HEK293 (cell line): ENCODE measurements at regions not wholly inside any gene's neighbourhood (a gene's known extent, or its start where the extent isn't known, plus 50 kb on each side); places are given as distances from the start of the nearest gene placed in this dataset.

Source experiments
- CTCF ChIA-PET: fragments of 350-600 bp; formaldehyde crosslinking; extraction: SDS; loops from one replicate; lab custom pipeline; 2021; ENCODE audit warnings: antibody characterized with exemption; lab: Yijun Ruan, JAX
- POLR2A ChIA-PET: fragments of 300-600 bp; formaldehyde crosslinking; extraction: SDS; loops from one replicate; lab custom pipeline; 2020; ENCODE audit warnings: antibody characterized with exemption, inconsistent platforms; lab: Yijun Ruan, JAX
- H3K27ac ChIP-seq: fragments of 200-500 bp; sonication (Bioruptor generic); 2 replicates; pipeline ENCODE4 v1.5.1; 2014; ENCODE audit warnings: low read depth, low read length, control low read depth, inconsistent platforms; ENCODE audit errors: extremely low read depth
- H3K36me3 ChIP-seq, 2 experiments: fragments of 200-500 bp in 1 of 2; sonication (Bioruptor generic) in 1 of 2; 1 replicate in 1 of 2; 2 replicates in 1 of 2; pipeline ENCODE4 v1.5.1; 2014 to 2017; ENCODE audit warnings: inconsistent platforms in 2 of 2, low read length in 2 of 2; ENCODE audit not compliant: control insufficient read depth in 2 of 2, insufficient read depth in 1 of 2
- H3K4me1 ChIP-seq: fragments of 200-500 bp; sonication (Bioruptor generic); 2 replicates; pipeline ENCODE4 v1.5.1; 2014; ENCODE audit warnings: mild to moderate bottlenecking, low read length, inconsistent platforms; ENCODE audit not compliant: control insufficient read depth, insufficient read depth
- H3K4me3 ChIP-seq: 2 replicates; pipeline ENCODE4 v1.5.1; 2011; ENCODE audit warnings: low read depth, mild to moderate bottlenecking, control low read depth, low read length, moderate library complexity
- H3K9me3 ChIP-seq: fragments of 200-500 bp; sonication (Bioruptor generic); 2 replicates; pipeline ENCODE4 v1.5.1; 2014; ENCODE audit warnings: low read depth, low read length, inconsistent platforms; ENCODE audit not compliant: control insufficient read depth, insufficient read depth
- BCL11B ChIP-seq: fragments of 450-650 bp; formaldehyde crosslinking; IDR thresholded peaks from 2 replicates; pipeline ENCODE4 v1.5.1; 2016; ENCODE audit warnings: low read depth, missing biosample characterization, missing genetic modification characterization
- FEZF1 ChIP-seq: fragments of 450-650 bp; formaldehyde crosslinking; IDR thresholded peaks from 2 replicates; pipeline ENCODE4 v1.5.1; 2016; ENCODE audit warnings: missing biosample characterization, missing genetic modification characterization
- GLIS1 ChIP-seq: fragments of 450-650 bp; formaldehyde crosslinking; IDR thresholded peaks from 2 replicates; pipeline ENCODE4 v1.5.1; 2016; ENCODE audit warnings: missing biosample characterization, missing genetic modification characterization
- KLF1 ChIP-seq: fragments of 450-650 bp; formaldehyde crosslinking; IDR thresholded peaks from 2 replicates; pipeline ENCODE4 v1.5.1; 2016; ENCODE audit warnings: missing biosample characterization, missing genetic modification characterization
- KLF16 ChIP-seq: fragments of 450-650 bp; formaldehyde crosslinking; IDR thresholded peaks from 2 replicates; pipeline ENCODE4 v1.5.1; 2017; ENCODE audit warnings: missing biosample characterization, missing genetic modification characterization
- MZF1 ChIP-seq: fragments of 450-650 bp; formaldehyde crosslinking; IDR thresholded peaks from 2 replicates; pipeline ENCODE4 v1.5.1; 2017; ENCODE audit warnings: missing biosample characterization, missing genetic modification characterization, borderline replicate concordance
- OSR2 ChIP-seq: fragments of 450-650 bp; formaldehyde crosslinking; IDR thresholded peaks from 2 replicates; pipeline ENCODE4 v1.5.1; 2016; ENCODE audit warnings: missing biosample characterization, missing genetic modification characterization
- PBX3 ChIP-seq: sonication (generic); formaldehyde crosslinking; IDR thresholded peaks from 2 replicates; pipeline ENCODE4 v1.8.1; 2022; ENCODE audit warnings: mild to moderate bottlenecking, moderate library complexity, missing genetic modification reagents
- PRDM2 ChIP-seq: fragments of 450-650 bp; formaldehyde crosslinking; IDR thresholded peaks from 2 replicates; pipeline ENCODE4 v1.5.1; 2016; ENCODE audit warnings: missing biosample characterization, missing genetic modification characterization, borderline replicate concordance
- REPIN1 ChIP-seq: fragments of 450-650 bp; formaldehyde crosslinking; IDR thresholded peaks from 2 replicates; pipeline ENCODE4 v1.5.1; 2017; ENCODE audit warnings: missing biosample characterization, missing genetic modification characterization, low read depth
- REST ChIP-seq: fragments of 450-650 bp; formaldehyde crosslinking; IDR thresholded peaks from 2 replicates; pipeline ENCODE4 v1.5.1; 2016; ENCODE audit warnings: missing biosample characterization, missing genetic modification characterization
- SCRT1 ChIP-seq: fragments of 450-650 bp; formaldehyde crosslinking; IDR thresholded peaks from 2 replicates; pipeline ENCODE4 v1.5.1; 2016; ENCODE audit warnings: missing biosample characterization, missing genetic modification characterization, borderline replicate concordance
- ZNF121 ChIP-seq: fragments of 450-650 bp; formaldehyde crosslinking; IDR thresholded peaks from 2 replicates; pipeline ENCODE4 v1.5.1; 2016; ENCODE audit warnings: missing biosample characterization, missing genetic modification characterization
- ZNF155 ChIP-seq: fragments of 450-650 bp; formaldehyde crosslinking; IDR thresholded peaks from 2 replicates; pipeline ENCODE4 v1.5.1; 2016; ENCODE audit warnings: missing biosample characterization, missing genetic modification characterization
- ZNF266 ChIP-seq: fragments of 450-650 bp; formaldehyde crosslinking; IDR thresholded peaks from 2 replicates; pipeline ENCODE4 v1.5.1; 2016; ENCODE audit warnings: missing biosample characterization, missing genetic modification characterization, low read depth
- ZNF311 ChIP-seq: fragments of 450-650 bp; formaldehyde crosslinking; IDR thresholded peaks from 2 replicates; pipeline ENCODE4 v1.5.1; 2017; ENCODE audit warnings: missing biosample characterization, missing genetic modification characterization, borderline replicate concordance
- ZNF324 ChIP-seq: fragments of 450-650 bp; formaldehyde crosslinking; IDR thresholded peaks from 2 replicates; pipeline ENCODE4 v1.5.1; 2016; ENCODE audit warnings: missing biosample characterization, missing genetic modification characterization
- ZNF48 ChIP-seq: fragments of 450-650 bp; formaldehyde crosslinking; IDR thresholded peaks from 2 replicates; pipeline ENCODE4 v1.5.1; 2016; ENCODE audit warnings: missing biosample characterization, missing genetic modification characterization
- ZNF510 ChIP-seq: fragments of 450-650 bp; formaldehyde crosslinking; IDR thresholded peaks from 2 replicates; pipeline ENCODE4 v1.5.1; 2018; ENCODE audit warnings: mild to moderate bottlenecking, missing genetic modification characterization, missing biosample characterization; ENCODE audit not compliant: insufficient replicate concordance
- ZNF621 ChIP-seq: fragments of 450-650 bp; formaldehyde crosslinking; IDR thresholded peaks from 2 replicates; pipeline ENCODE4 v1.5.1; 2017; ENCODE audit warnings: missing biosample characterization, missing genetic modification characterization
- ZNF626 ChIP-seq: fragments of 450-650 bp; sonication (Bioruptor Pico); formaldehyde crosslinking; IDR thresholded peaks from 2 replicates; pipeline ENCODE4 v1.5.1; 2018; ENCODE audit warnings: missing biosample characterization, missing genetic modification characterization, inconsistent platforms
- ZNF658 ChIP-seq: fragments of 450-650 bp; formaldehyde crosslinking; IDR thresholded peaks from 2 replicates; pipeline ENCODE4; 2016; ENCODE audit warnings: missing biosample characterization, missing genetic modification characterization
- ZNF677 ChIP-seq: fragments of 450-650 bp; IDR thresholded peaks from 2 replicates; pipeline ENCODE4 v1.5.0; 2018; ENCODE audit warnings: missing biosample characterization, mild to moderate bottlenecking, missing genetic modification characterization, moderate library complexity
- ZNF692 ChIP-seq: fragments of 450-650 bp; formaldehyde crosslinking; IDR thresholded peaks from 2 replicates; pipeline ENCODE4 v1.5.1; 2016; ENCODE audit warnings: missing biosample characterization, missing genetic modification characterization
- ZNF785 ChIP-seq: fragments of 450-650 bp; formaldehyde crosslinking; IDR thresholded peaks from 2 replicates; pipeline ENCODE4 v1.5.1; 2016; ENCODE audit warnings: missing biosample characterization, missing genetic modification characterization
- ZNF792 ChIP-seq: fragments of 450-650 bp; formaldehyde crosslinking; IDR thresholded peaks from 2 replicates; pipeline ENCODE4 v1.5.1; 2016; ENCODE audit warnings: missing biosample characterization, missing genetic modification characterization

DNA sequence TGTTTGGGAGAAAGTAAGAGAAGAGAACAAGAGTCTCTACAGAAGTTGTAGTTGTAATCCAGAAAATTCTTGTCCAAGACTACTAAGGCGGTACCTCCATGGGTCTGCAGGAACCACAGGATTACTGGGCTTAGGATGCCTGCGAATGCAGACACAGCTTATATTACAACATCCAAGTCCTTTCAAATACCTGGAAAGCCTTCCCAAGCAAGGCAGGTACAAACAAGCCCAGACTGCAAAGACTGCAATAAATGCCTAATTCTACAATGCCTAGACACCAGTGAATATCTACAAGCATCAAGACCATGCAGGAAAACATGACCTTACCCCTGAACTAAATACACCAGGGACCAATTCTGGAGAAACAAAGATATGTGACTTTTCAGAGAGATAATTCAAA is 178.2 kb downstream of the ARL4A start:
- Histone ChIP-seq H3K9me3 (no peaks in the 10 kb centered on the region), H3K4me3 (no peak overlapping the region), H3K27ac (no peak overlapping the region), H3K4me1 (no peaks in the 10 kb centered on the region), H3K36me3 (no peaks in the 10 kb centered on the region)
- CTCF ChIA-PET = no interaction called here
- no peak for TF ChIP-seq ZNF266 (tag by site-specific recombination)
- no peak for TF ChIP-seq ZNF658 (tag by site-specific recombination)
- no peak for TF ChIP-seq ZNF324 (tag by site-specific recombination)
- no peak for TF ChIP-seq ZNF510 (tag by site-specific recombination)
- TF ChIP-seq SCRT1 (tag by site-specific recombination) = no peak
- TF ChIP-seq KLF16 (tag by site-specific recombination) = no peak
- no peak for TF ChIP-seq ZNF677 (tag by site-specific recombination)
- no peak for TF ChIP-seq ZNF621 (tag by site-specific recombination)
- no peak for TF ChIP-seq GLIS1 (tag by site-specific recombination)
- no peak for TF ChIP-seq REST (tag by site-specific recombination)
- no peak for TF ChIP-seq ZNF626 (tag by site-specific recombination)
- TF ChIP-seq ZNF48 = no peak
- no peak for TF ChIP-seq ZNF155
- no peak for TF ChIP-seq ZNF785 (tag by site-specific recombination)
- no peak for TF ChIP-seq PBX3 (CRISPR knock-in tag)
- TF ChIP-seq KLF1 (tag by site-specific recombination) = no peak
- TF ChIP-seq FEZF1 = no peak
- no peak for TF ChIP-seq BCL11B (tag by site-specific recombination)
- no peak for TF ChIP-seq REPIN1
- TF ChIP-seq ZNF692 = no peak
- POLR2A ChIA-PET = no interaction called here

DNA sequence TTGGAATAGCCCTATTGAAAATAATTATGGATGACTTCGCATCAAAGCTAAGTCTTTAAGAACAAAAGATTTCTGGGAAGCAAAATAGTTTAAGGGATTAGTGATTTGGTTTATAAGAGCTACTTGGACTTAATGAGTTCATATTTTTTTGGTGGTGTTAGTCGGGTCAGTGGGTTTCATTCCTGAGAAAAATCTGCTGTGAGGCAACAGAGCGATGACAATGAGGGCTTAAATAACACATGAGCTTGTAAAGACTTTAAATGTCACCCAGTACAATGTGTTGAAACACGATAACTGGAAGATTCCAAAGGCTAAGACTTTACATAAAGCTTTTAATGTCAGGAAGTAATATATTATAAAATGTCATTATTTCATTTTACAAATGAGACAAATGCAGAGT is 178.8 kb downstream of the ARL4A start:
- Histone ChIP-seq H3K4me1 (no peaks in the 10 kb centered on the region), H3K27ac (no peak overlapping the region), H3K36me3 (no peaks in the 10 kb centered on the region), H3K9me3 (no peaks in the 10 kb centered on the region), H3K4me3 (no peak overlapping the region)
- ChIA-PET CTCF (interaction anchor here (0.7 kb wide), 1 partner anchor 86 kb away, joined by 3 read pairs; no protein-coding TSS in a partner anchor), POLR2A (no interaction called here)
- no peak for TF ChIP-seq PRDM2 (tag by site-specific recombination)
- TF ChIP-seq MZF1 (tag by site-specific recombination) = no peak
- TF ChIP-seq OSR2 (tag by site-specific recombination) = no peak
- no peak for TF ChIP-seq ZNF121
- TF ChIP-seq ZNF155 = no peak
- TF ChIP-seq ZNF792 (tag by site-specific recombination) = no peak
- TF ChIP-seq GLIS1 (tag by site-specific recombination) = no peak
- TF ChIP-seq ZNF311 (tag by site-specific recombination) = no peak
